PC-3 (cell line): ENCODE measurements at regions not wholly inside any gene's neighbourhood (a gene's known extent, or its start where the extent isn't known, plus 50 kb on each side); places are given as distances from the start of the nearest gene placed in this dataset.

Experiments used
- CTCF ChIP-seq: fragments of 300-600 bp; sonication (generic); conservative IDR thresholded peaks from 2 replicates; pipeline ENCODE4 v1.5.1; 2017; ENCODE audit warnings: antibody characterized with exemption, low read depth, mild to moderate bottlenecking, low read length
- EZH2 ChIP-seq: fragments of 300-600 bp; sonication (generic); IDR thresholded peaks from one replicate; pipeline ENCODE4 v1.6.1; 2017; ENCODE audit warnings: antibody characterized with exemption, mild to moderate bottlenecking, low read length; ENCODE audit not compliant: unreplicated experiment
- EZH2phosphoT487 ChIP-seq: fragments of 300-600 bp; sonication (generic); IDR thresholded peaks from 2 replicates; pipeline ENCODE4 v1.6.1; 2018; ENCODE audit warnings: mild to moderate bottlenecking, antibody characterized with exemption, low read length, borderline replicate concordance

GRCh38 chr2:18084376-18084775 lies 205.9 kb downstream of the KCNS3 start:
- TF ChIP-seq CTCF = no peak
- no peak for TF ChIP-seq EZH2phosphoT487
- TF ChIP-seq EZH2 = no peak
